ENCODE measurements at regions not wholly inside any gene's neighbourhood (a gene's known extent, or its start where the extent isn't known, plus 50 kb on each side); places are given as distances from the start of the nearest gene placed in this dataset.

DNA sequence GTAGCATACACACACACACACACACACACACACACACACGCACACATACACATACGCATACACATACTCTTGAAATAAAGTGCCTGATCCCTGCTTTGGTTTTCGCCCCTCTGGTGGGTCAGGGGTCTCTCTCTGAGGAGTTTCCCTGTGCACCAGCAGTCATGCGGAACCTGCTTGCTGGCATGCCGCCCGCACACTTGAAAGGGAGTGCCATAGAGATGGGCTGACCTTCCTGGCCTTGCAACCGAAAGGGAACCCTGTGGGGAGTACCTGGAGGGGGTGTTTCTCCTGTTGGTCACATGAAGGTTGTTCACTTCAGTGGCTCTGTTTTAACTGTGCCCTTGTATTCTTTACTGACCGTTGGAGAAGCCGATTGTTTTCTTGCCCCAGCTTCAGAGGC, 752.3 kb downstream of the NR2F2 start:
- TF ChIP-seq NFIC (IDR thresholded peaks at IDR 0.05) (no peak), EP300 (IDR thresholded peaks at IDR 0.05; ENCODE audit: borderline replicate concordance) (no peak), TEAD4 (IDR thresholded peaks at IDR 0.05) (no peak), CREB1 (IDR thresholded peaks at IDR 0.05; ENCODE audit: low read depth) (no peak)
- TF ChIP-seq, protein P1, sequence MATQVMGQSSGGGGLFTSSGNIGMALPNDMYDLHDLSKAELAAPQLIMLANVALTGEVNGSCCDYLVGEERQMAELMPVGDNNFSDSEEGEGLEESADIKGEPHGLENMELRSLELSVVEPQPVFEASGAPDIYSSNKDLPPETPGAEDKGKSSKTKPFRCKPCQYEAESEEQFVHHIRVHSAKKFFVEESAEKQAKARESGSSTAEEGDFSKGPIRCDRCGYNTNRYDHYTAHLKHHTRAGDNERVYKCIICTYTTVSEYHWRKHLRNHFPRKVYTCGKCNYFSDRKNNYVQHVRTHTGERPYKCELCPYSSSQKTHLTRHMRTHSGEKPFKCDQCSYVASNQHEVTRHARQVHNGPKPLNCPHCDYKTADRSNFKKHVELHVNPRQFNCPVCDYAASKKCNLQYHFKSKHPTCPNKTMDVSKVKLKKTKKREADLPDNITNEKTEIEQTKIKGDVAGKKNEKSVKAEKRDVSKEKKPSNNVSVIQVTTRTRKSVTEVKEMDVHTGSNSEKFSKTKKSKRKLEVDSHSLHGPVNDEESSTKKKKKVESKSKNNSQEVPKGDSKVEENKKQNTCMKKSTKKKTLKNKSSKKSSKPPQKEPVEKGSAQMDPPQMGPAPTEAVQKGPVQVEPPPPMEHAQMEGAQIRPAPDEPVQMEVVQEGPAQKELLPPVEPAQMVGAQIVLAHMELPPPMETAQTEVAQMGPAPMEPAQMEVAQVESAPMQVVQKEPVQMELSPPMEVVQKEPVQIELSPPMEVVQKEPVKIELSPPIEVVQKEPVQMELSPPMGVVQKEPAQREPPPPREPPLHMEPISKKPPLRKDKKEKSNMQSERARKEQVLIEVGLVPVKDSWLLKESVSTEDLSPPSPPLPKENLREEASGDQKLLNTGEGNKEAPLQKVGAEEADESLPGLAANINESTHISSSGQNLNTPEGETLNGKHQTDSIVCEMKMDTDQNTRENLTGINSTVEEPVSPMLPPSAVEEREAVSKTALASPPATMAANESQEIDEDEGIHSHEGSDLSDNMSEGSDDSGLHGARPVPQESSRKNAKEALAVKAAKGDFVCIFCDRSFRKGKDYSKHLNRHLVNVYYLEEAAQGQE (IDR thresholded peaks at IDR 0.05; ENCODE audit: low read depth), result no peak
- TF ChIP-seq, protein P2, sequence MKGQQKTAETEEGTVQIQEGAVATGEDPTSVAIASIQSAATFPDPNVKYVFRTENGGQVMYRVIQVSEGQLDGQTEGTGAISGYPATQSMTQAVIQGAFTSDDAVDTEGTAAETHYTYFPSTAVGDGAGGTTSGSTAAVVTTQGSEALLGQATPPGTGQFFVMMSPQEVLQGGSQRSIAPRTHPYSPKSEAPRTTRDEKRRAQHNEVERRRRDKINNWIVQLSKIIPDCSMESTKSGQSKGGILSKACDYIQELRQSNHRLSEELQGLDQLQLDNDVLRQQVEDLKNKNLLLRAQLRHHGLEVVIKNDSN (IDR thresholded peaks at IDR 0.05), result no peak

DNA sequence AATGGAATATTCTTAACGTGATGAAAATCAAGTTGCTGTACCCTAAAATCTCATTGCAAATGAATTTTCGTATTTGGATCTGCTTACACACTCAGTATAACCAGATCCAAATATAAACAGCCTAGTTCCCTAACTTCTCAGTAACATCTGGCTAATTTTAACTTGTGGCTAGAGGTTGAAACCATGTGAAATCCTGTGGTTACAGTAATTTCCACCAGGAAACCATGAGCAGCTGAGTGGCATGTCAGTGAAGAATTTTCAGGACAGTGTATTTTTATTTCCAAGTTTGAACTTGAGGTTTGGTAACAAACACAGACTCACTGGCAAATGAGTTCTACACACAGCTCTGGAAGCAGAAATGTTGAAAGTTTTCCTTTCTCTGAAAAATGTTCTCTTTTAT, 754.1 kb downstream of the NR2F2 start:
- no peak for TF ChIP-seq FOXM1 (IDR thresholded peaks at IDR 0.05; ENCODE audit: borderline replicate concordance, low read depth)
- TF ChIP-seq EP300 (IDR thresholded peaks at IDR 0.05; ENCODE audit: borderline replicate concordance), result no peak
- TF ChIP-seq, protein P1 (IDR thresholded peaks at IDR 0.05; ENCODE audit: low read depth), result no peak
- TF ChIP-seq CREB1 (IDR thresholded peaks at IDR 0.05; ENCODE audit: low read depth), result no peak
- no peak for TF ChIP-seq TEAD4 (IDR thresholded peaks at IDR 0.05)
- TF ChIP-seq EGR1 (IDR thresholded peaks at IDR 0.05), result no peak
- TF ChIP-seq TCF12 (IDR thresholded peaks at IDR 0.05; ENCODE audit: low read depth), result no peak
- no peak for TF ChIP-seq YY1 (IDR thresholded peaks at IDR 0.05; ENCODE audit: low read depth)
- TF ChIP-seq, protein P3, sequence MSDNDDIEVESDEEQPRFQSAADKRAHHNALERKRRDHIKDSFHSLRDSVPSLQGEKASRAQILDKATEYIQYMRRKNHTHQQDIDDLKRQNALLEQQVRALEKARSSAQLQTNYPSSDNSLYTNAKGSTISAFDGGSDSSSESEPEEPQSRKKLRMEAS (IDR thresholded peaks at IDR 0.05), result no peak

DNA sequence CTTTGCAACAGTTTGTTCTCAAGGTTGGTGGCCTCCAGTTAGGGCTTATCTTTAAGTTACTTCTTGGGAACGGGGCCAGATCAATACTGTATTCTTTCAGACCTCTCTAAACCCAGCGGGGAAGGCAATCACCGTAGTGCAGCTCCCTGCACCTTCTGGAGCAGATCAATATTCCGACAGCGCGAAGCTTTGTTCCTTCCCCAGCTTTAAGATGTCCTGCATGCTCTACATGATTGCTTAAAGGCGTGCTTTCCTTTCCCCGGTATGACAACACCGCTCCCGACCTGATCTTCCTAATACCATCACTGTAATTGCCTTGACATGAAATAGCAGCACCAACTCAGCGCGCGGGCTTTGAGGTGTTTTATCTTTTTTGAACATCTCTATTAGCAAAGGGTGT, 755.2 kb downstream of the NR2F2 start:
- TF ChIP-seq, protein P1 (IDR thresholded peaks at IDR 0.05; ENCODE audit: low read depth), result no peak
- no peak for TF ChIP-seq RAD21 (IDR thresholded peaks at IDR 0.05; ENCODE audit: low read depth)
- no peak for TF ChIP-seq YY1 (IDR thresholded peaks at IDR 0.05; ENCODE audit: low read depth)
- TF ChIP-seq CEBPB (IDR thresholded peaks at IDR 0.05), result no peak
- no peak for TF ChIP-seq CREB1 (IDR thresholded peaks at IDR 0.05; ENCODE audit: low read depth)
- no peak for TF ChIP-seq EP300 (IDR thresholded peaks at IDR 0.05; ENCODE audit: borderline replicate concordance)
- TF ChIP-seq, protein P2 (IDR thresholded peaks at IDR 0.05), result no peak
- TF ChIP-seq, protein P3 (IDR thresholded peaks at IDR 0.05), result no peak
- no peak for TF ChIP-seq TCF12 (IDR thresholded peaks at IDR 0.05; ENCODE audit: low read depth)
- TF ChIP-seq FOXM1 (IDR thresholded peaks at IDR 0.05; ENCODE audit: borderline replicate concordance, low read depth), result no peak
- no peak for TF ChIP-seq EGR1 (IDR thresholded peaks at IDR 0.05)
- TF ChIP-seq TEAD4 (IDR thresholded peaks at IDR 0.05), result no peak
- TF ChIP-seq ZBTB7A (IDR thresholded peaks at IDR 0.05; ENCODE audit: low read depth), result no peak
- TF ChIP-seq TAF1 (IDR thresholded peaks at IDR 0.05; ENCODE audit: low read depth), result no peak

DNA sequence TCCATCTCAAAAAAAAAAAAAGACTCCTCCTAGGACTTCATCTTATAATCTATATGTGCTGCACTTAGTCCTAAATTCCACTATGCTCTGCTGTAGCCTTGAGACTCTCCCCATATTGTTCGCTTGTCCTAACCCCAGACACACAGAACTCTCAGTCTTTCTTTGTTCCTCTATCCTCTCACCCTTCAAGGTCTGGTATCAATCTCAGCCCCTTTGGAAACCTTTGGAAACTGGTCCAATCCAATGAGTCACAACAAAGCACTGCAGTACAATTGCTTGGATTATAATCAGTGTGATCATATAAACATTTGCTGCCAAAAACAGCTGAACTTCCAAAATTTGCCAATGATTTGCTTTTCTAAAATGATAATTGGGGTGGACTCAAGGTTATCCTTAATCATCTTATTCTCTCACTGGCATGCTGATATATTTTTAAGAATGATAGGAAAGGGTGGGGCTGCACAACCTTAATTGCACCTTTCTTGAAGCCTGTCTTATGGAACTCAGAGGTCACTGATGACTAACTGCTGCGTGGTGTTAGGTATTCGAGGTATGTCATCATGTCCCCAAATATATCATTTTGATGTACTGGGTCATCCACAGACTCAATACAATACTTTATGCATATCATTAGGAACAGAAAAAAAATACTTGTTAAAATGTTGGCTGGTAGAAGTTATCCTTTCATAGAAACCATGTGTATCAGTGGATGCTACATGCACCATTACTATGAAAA, 756.7 kb downstream of the NR2F2 start:
- TF ChIP-seq NFIC (IDR thresholded peaks at IDR 0.05) (no peak), TAF1 (IDR thresholded peaks at IDR 0.05; ENCODE audit: low read depth) (no peak), EP300 (IDR thresholded peaks at IDR 0.05; ENCODE audit: borderline replicate concordance) (no peak), RAD21 (IDR thresholded peaks at IDR 0.05; ENCODE audit: low read depth) (no peak), FOXM1 (IDR thresholded peaks at IDR 0.05; ENCODE audit: borderline replicate concordance, low read depth) (no peak), CEBPB (IDR thresholded peaks at IDR 0.05) (no peak), TEAD4 (IDR thresholded peaks at IDR 0.05) (no peak), CREB1 (IDR thresholded peaks at IDR 0.05; ENCODE audit: low read depth) (no peak), EGR1 (IDR thresholded peaks at IDR 0.05) (no peak), TCF12 (IDR thresholded peaks at IDR 0.05; ENCODE audit: low read depth) (no peak), YY1 (IDR thresholded peaks at IDR 0.05; ENCODE audit: low read depth) (no peak), ZBTB7A (IDR thresholded peaks at IDR 0.05; ENCODE audit: low read depth) (no peak)
- TF ChIP-seq, protein P2 (IDR thresholded peaks at IDR 0.05), result no peak
- TF ChIP-seq, protein P1 (IDR thresholded peaks at IDR 0.05; ENCODE audit: low read depth), result no peak
- TF ChIP-seq, protein P3 (IDR thresholded peaks at IDR 0.05), result no peak
